GM10248 (cell line): ENCODE measurements at regions not wholly inside any gene's neighbourhood (a gene's known extent, or its start where the extent isn't known, plus 50 kb on each side); places are given as distances from the start of the nearest gene placed in this dataset.
A peak's percentile ranks its signal among the peaks of the same experiment; 100 is the strongest.

ENCODE experiments used
- CTCF ChIA-PET: fragments of 300-600 bp; sonication (Branson Sonifier 250); formaldehyde crosslinking; extraction: SDS; loops from one replicate; lab custom pipeline; 2021; ENCODE audit warnings: antibody characterized with exemption; lab: Yijun Ruan, JAX
- POLR2A ChIA-PET: fragments of 350-650 bp; sonication (Branson Sonifier 250); formaldehyde crosslinking; extraction: SDS; loops from one replicate; lab custom pipeline; 2020; ENCODE audit warnings: antibody characterized with exemption; lab: Yijun Ruan, JAX
- DNase-seq: peaks from one replicate; pipeline ENCODE4 v3.0.0; 2012; ENCODE audit errors: extremely low spot score
- CTCF ChIP-seq: IDR thresholded peaks from 2 replicates; pipeline ENCODE4 v1.5.1; 2012; ENCODE audit warnings: mild to moderate bottlenecking, low read depth; ENCODE audit errors: extremely low read depth, missing control alignments, control extremely low read depth

- TF ChIP-seq CTCF = peak; percentile 25
- CTCF ChIA-PET = interaction anchor here (1.1 to 1.8 kb wide), 3 partner anchors 10 to 517 kb away, joined by 3 to 5 read pairs (median 4); no protein-coding TSS in a partner anchor
- DNase-seq = no peak
- POLR2A ChIA-PET = no interaction called here
Observed at GRCh38 chr2:129253461-129253812, 726.0 kb upstream of the RAB6C start.

GRCh38 chr2:129254718-129255117 is 724.7 kb upstream of the RAB6C start:
- ChIA-PET CTCF (no interaction called here), POLR2A (no interaction called here)
- DNase-seq = no peak
- no peak for TF ChIP-seq CTCF

- ChIA-PET POLR2A (no interaction called here), CTCF (interaction anchor here (1.0 kb wide), 1 partner anchor 10 kb away, joined by 4 read pairs; no protein-coding TSS in a partner anchor)
- DNase-seq = no peak
- TF ChIP-seq CTCF = no peak
Observed at GRCh38 chr2:129255610-129256313, 723.7 kb upstream of the RAB6C start.

GRCh38 chr2:129256642-129257041 is 722.8 kb upstream of the RAB6C start:
- no peak for DNase-seq
- TF ChIP-seq CTCF = no peak
- ChIA-PET POLR2A (no interaction called here), CTCF (interaction anchor here (1.0 kb wide), 1 partner anchor 9 kb away, joined by 4 read pairs; no protein-coding TSS in a partner anchor)

GRCh38 chr2:129262934-129263333 is 716.5 kb upstream of the RAB6C start:
- no peak for DNase-seq
- ChIA-PET POLR2A (no interaction called here), CTCF (interaction anchor here (1.0 to 1.6 kb wide), 2 partner anchors 15 to 26 kb away, joined by 3 read pairs; no protein-coding TSS in a partner anchor)
- TF ChIP-seq CTCF = no peak

GRCh38 chr2:129263939-129264338 is 715.5 kb upstream of the RAB6C start:
- POLR2A ChIA-PET = no interaction called here
- no peak for DNase-seq
- TF ChIP-seq CTCF = no peak
- CTCF ChIA-PET = interaction anchor here (1.0 to 1.6 kb wide), 2 partner anchors 14 to 25 kb away, joined by 3 read pairs; no protein-coding TSS in a partner anchor
